ENCODE measurements at regions not wholly inside any gene's neighbourhood (a gene's known extent, or its start where the extent isn't known, plus 50 kb on each side); places are given as distances from the start of the nearest gene placed in this dataset.
"Not testable (repeated sequence)": the region's sequence is repeated elsewhere in the genome, so short reads cannot be mapped to it uniquely, and the experiment has no call there.

- TF ChIP-seq CTCF (IDR thresholded peaks at IDR 0.05; ENCODE audit: low read length, missing control alignments), result no peak
- H3K4me3 ChIP-seq (replicated peaks; ENCODE audit: low read depth, low read length), result no peak overlapping the region
These were observed 164.4 kb downstream of the RBMX2 start for GRCh38 chrX:130566028-130566683.

GRCh38 chrX:130573030-130573429, 171.2 kb downstream of the RBMX2 start:
- H3K4me3 ChIP-seq (replicated peaks; ENCODE audit: low read depth, low read length); DNase-seq (ENCODE audit: low read depth): not testable (repeated sequence)

More at GRCh38 chrX:130566028-130566683, 164.4 kb downstream of the RBMX2 start:
- no peak for DNase-seq (ENCODE audit: low read depth)
